Bronchial epithelial cell (primary cell): ENCODE measurements at regions not wholly inside any gene's neighbourhood (a gene's known extent, or its start where the extent isn't known, plus 50 kb on each side); places are given as distances from the start of the nearest gene placed in this dataset.

ENCODE experiments used
- DNase-seq: peaks from one replicate; pipeline ENCODE4 v3.0.0-alpha.2; 2010; ENCODE audit warnings: low read depth
- FAIRE-seq: peaks from 2 replicates; lab custom pipeline; 2011; peaks lifted over from hg19 to GRCh38; lab: Jason Lieb, UNC
- H3K27me3 ChIP-seq: 2 replicates; pipeline ENCODE4 v1.5.1; 2011; ENCODE audit warnings: low read length; ENCODE audit not compliant: control insufficient read depth, insufficient read depth
- H3K36me3 ChIP-seq: 2 replicates; pipeline ENCODE4 v1.5.1; 2011; ENCODE audit warnings: low read length; ENCODE audit not compliant: control insufficient read depth, insufficient read depth
- H3K4me3 ChIP-seq: 2 replicates; pipeline ENCODE4 v1.5.1; 2011; ENCODE audit warnings: mild to moderate bottlenecking, low read depth, low read length, control low read depth
- TF ChIP-seq, protein P1 (sequence below): IDR thresholded peaks from 2 replicates; pipeline ENCODE4 v1.5.1; 2011; ENCODE audit warnings: mild to moderate bottlenecking, moderate library complexity, low read length, control low read depth, inconsistent platforms; ENCODE audit not compliant: insufficient read depth, severe bottlenecking

- H3K4me3 ChIP-seq = no peak overlapping the region
- TF ChIP-seq, protein P1, sequence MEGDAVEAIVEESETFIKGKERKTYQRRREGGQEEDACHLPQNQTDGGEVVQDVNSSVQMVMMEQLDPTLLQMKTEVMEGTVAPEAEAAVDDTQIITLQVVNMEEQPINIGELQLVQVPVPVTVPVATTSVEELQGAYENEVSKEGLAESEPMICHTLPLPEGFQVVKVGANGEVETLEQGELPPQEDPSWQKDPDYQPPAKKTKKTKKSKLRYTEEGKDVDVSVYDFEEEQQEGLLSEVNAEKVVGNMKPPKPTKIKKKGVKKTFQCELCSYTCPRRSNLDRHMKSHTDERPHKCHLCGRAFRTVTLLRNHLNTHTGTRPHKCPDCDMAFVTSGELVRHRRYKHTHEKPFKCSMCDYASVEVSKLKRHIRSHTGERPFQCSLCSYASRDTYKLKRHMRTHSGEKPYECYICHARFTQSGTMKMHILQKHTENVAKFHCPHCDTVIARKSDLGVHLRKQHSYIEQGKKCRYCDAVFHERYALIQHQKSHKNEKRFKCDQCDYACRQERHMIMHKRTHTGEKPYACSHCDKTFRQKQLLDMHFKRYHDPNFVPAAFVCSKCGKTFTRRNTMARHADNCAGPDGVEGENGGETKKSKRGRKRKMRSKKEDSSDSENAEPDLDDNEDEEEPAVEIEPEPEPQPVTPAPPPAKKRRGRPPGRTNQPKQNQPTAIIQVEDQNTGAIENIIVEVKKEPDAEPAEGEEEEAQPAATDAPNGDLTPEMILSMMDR = no peak
- no peak for DNase-seq
- H3K27me3 ChIP-seq = no peaks in the 10 kb centered on the region
- no peak for FAIRE-seq
- no peaks in the 10 kb centered on the region for H3K36me3 ChIP-seq
These were observed 238.3 kb upstream of the RAB6C start for GRCh38 chr2:129741165-129741564.

DNA sequence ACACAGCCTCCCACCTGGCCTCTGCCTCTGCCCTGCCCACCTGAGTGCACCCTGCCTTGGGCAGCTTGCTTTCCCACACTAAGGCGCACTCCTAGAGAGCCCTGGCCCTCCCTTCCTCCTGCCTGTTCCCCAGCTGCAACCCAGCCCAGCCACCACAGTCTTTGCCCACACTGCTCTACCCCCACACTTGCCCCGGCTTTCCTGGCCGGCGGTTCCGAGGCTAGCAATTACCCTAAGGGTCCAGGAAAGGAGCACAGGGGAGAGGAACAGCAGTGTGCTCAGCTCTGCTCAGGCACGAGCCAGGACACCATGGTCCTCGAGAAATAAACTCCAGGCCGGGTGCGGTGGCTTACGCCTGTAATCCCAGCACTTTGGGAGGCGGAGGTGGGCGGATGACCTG, 237.8 kb upstream of the RAB6C start:
- Histone ChIP-seq H3K27me3 (no peaks in the 10 kb centered on the region), H3K36me3 (no peaks in the 10 kb centered on the region), H3K4me3 (no peak overlapping the region)
- DNase-seq = no peak
- TF ChIP-seq, protein P1 = no peak
- FAIRE-seq = no peak

- DNase-seq (no peak), FAIRE-seq (no peak)
- TF ChIP-seq, protein P1 = no peak
- H3K36me3 ChIP-seq = no peaks in the 10 kb centered on the region
- H3K4me3 ChIP-seq = no peak overlapping the region
- H3K27me3 ChIP-seq = no peaks in the 10 kb centered on the region
These were observed 236.9 kb upstream of the RAB6C start for GRCh38 chr2:129742415-129743180.

DNA sequence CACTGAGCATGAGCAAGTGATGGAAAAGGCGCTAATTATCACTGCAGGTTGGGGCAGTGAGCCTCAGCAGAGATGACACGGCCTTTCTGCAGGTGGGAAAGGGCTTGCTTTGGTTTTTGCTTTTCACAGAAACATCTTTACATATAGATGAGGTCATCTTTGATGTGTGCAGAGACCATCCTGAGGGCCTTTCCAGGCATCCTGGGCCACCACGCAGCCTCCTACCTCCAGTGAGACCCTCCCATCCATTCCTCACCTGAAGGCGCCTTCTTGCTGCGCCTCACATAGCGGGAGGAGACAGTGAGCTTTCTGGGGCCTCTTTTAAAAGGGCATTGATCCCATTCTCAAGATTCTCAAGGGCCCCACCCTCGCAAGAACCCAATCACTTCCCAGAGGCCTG, 235.3 kb upstream of the RAB6C start:
- no peak overlapping the region for H3K4me3 ChIP-seq
- DNase-seq (no peak), FAIRE-seq (no peak)
- TF ChIP-seq, protein P1 = no peak
- no peaks in the 10 kb centered on the region for H3K36me3 ChIP-seq
- H3K27me3 ChIP-seq = no peaks in the 10 kb centered on the region

DNA sequence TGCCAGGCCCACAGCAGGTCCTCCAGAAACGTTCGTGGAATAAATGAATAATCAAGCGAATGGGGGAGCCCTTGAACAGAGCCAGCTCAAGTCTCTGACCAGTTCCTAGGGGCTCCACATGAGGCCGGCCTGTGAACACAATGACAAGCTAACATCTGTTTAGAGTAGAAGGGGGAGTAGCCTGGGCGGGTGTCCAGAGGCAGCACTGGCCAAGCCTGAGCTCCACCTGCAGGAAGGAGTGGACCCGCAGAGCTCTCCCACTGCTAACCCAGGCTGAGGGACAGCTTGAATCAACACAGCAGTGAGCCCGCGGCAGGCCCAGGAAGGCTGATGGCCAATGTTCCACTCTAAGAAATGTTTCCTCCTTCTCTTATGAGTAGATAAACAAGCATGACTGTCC, 234.8 kb upstream of the RAB6C start:
- TF ChIP-seq, protein P1 = no peak
- FAIRE-seq (no peak), DNase-seq (no peak)
- no peaks in the 10 kb centered on the region for H3K36me3 ChIP-seq
- H3K4me3 ChIP-seq = no peak overlapping the region
- H3K27me3 ChIP-seq = no peaks in the 10 kb centered on the region
